Parathyroid adenoma (tissue), 2 donors: ENCODE measurements at regions not wholly inside any gene's neighbourhood (a gene's known extent, or its start where the extent isn't known, plus 50 kb on each side); places are given as distances from the start of the nearest gene placed in this dataset.
A peak's percentile ranks its signal among the peaks of the same experiment; 100 is the strongest.

Source experiments
- H2AFZ ChIP-seq: fragments of 300-600 bp; sonication (generic); one replicate; pipeline ENCODE4 v1.7.0; 2017; ENCODE audit warnings: antibody characterized with exemption, mild to moderate bottlenecking
- H3K27ac ChIP-seq: fragments of 300-600 bp; sonication (generic); one replicate; pipeline ENCODE4 v1.7.0; 2017
- H3K27me3 ChIP-seq: fragments of 300-600 bp; sonication (generic); one replicate; pipeline ENCODE4 v1.7.0; 2017; ENCODE audit warnings: low read length; ENCODE audit not compliant: control insufficient read depth, insufficient read depth
- H3K36me3 ChIP-seq: fragments of 300-600 bp; sonication (generic); one replicate; pipeline ENCODE4 v1.7.0; 2017; ENCODE audit warnings: low read length; ENCODE audit not compliant: control insufficient read depth, insufficient read depth
- H3K4me1 ChIP-seq: fragments of 300-600 bp; sonication (generic); one replicate; pipeline ENCODE4 v1.7.0; 2017; ENCODE audit warnings: control low read depth
- H3K4me2 ChIP-seq: fragments of 300-600 bp; sonication (generic); one replicate; pipeline ENCODE4 v1.7.0; 2017; ENCODE audit warnings: low read length
- H3K4me3 ChIP-seq: fragments of 300-600 bp; sonication (generic); one replicate; pipeline ENCODE4 v1.7.0; 2017; ENCODE audit warnings: low read depth, low read length
- H3K79me2 ChIP-seq: fragments of 300-600 bp; sonication (generic); one replicate; pipeline ENCODE4 v1.7.0; 2017; ENCODE audit warnings: control low read depth
- H3K9ac ChIP-seq: fragments of 300-600 bp; sonication (generic); one replicate; pipeline ENCODE4 v1.7.0; 2017; ENCODE audit warnings: mild to moderate bottlenecking
- H3K9me3 ChIP-seq: fragments of 300-600 bp; sonication (generic); one replicate; pipeline ENCODE4 v1.7.0; 2017; ENCODE audit warnings: low read length; ENCODE audit not compliant: control insufficient read depth
- CTCF ChIP-seq: fragments of 300-600 bp; sonication (generic); IDR thresholded peaks from one replicate; pipeline ENCODE4 v1.7.0; 2017; ENCODE audit warnings: antibody characterized with exemption, mild to moderate bottlenecking
- donor health status: primary hyperparathyroidism.

GRCh38 chr13:44197791-44198770 lies 175.5 kb upstream of the SERP2 start:
- Histone ChIP-seq H3K36me3 (no peaks in the 10 kb centered on the region), H3K4me2 (no peak overlapping the region), H2AFZ (peak overlapping the region; percentile 62), H3K79me2 (no peaks in the 10 kb centered on the region), H3K9ac (no peak overlapping the region), H3K4me1 (peaks cover 3% of the 10 kb centered on the region), H3K27me3 (no peaks in the 10 kb centered on the region), H3K9me3 (no peaks in the 10 kb centered on the region), H3K4me3 (no peak overlapping the region), H3K27ac (peak overlapping the region; percentile 47)
- no peak for TF ChIP-seq CTCF

- no peak overlapping the region for H3K27ac ChIP-seq
- TF ChIP-seq CTCF, result no peak
- no peaks in the 10 kb centered on the region for H3K9me3 ChIP-seq
Observed at GRCh38 chr13:44198826-44199225, 174.8 kb upstream of the SERP2 start.

DNA sequence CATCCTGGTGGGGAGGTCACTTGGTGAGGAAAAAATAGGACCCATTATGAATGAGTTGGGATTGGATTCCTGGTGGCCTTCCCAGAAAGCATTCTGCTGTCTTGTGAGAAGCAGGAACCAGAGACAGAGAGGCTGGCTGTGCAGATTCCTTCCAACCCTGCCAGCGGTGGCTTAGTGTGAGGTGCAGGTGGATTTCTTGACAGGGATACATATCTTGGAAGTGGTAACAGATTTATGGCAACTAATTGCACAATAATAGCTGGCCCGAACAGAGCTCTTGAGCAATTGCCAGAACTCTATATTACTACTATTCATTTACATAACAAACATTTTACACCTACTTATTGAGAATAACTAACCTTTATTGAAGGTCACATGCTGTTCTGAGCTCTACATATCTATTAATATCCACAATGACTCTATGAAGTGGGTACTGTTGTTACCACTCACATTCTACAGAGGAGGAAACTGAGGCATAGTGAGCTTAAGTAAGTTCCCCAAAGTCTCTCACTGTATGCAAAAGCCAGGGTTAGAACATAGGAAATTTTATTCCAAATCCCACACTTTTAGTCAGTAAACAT lies 173.9 kb upstream of the SERP2 start:
- H3K36me3 ChIP-seq, result no peaks in the 10 kb centered on the region
- H3K4me2 ChIP-seq, result no peak overlapping the region
- no peak for TF ChIP-seq CTCF
- H3K4me3 ChIP-seq, result no peak overlapping the region
- H3K4me1 ChIP-seq, result peaks cover 3% of the 10 kb centered on the region
- no peaks in the 10 kb centered on the region for H3K79me2 ChIP-seq
- no peak overlapping the region for H3K27ac ChIP-seq
- H3K9me3 ChIP-seq, result no peaks in the 10 kb centered on the region
- H3K9ac ChIP-seq, result no peak overlapping the region
- no peaks in the 10 kb centered on the region for H3K27me3 ChIP-seq
- H2AFZ ChIP-seq, result no peak overlapping the region

More at GRCh38 chr13:44198826-44199225, 174.8 kb upstream of the SERP2 start:
- no peak overlapping the region for H3K4me2 ChIP-seq
- H3K79me2 ChIP-seq, result no peaks in the 10 kb centered on the region
- peaks cover 3% of the 10 kb centered on the region for H3K4me1 ChIP-seq
- no peaks in the 10 kb centered on the region for H3K27me3 ChIP-seq
- H3K4me3 ChIP-seq, result no peak overlapping the region
- H2AFZ ChIP-seq, result no peak overlapping the region
- H3K9ac ChIP-seq, result no peak overlapping the region
- H3K36me3 ChIP-seq, result no peaks in the 10 kb centered on the region

GRCh38 chr13:44206434-44206833 lies 167.2 kb upstream of the SERP2 start:
- Histone ChIP-seq H3K27me3 (no peaks in the 10 kb centered on the region), H3K9ac (no peak overlapping the region), H3K27ac (no peak overlapping the region), H3K4me3 (no peak overlapping the region), H2AFZ (no peak overlapping the region), H3K4me1 (no peaks in the 10 kb centered on the region), H3K79me2 (no peaks in the 10 kb centered on the region), H3K9me3 (no peaks in the 10 kb centered on the region), H3K4me2 (no peak overlapping the region), H3K36me3 (no peaks in the 10 kb centered on the region)
- TF ChIP-seq CTCF, result no peak
